HCT116 (cell line): ENCODE measurements at regions not wholly inside any gene's neighbourhood (a gene's known extent, or its start where the extent isn't known, plus 50 kb on each side); places are given as distances from the start of the nearest gene placed in this dataset.
A peak's percentile ranks its signal among the peaks of the same experiment; 100 is the strongest.

Source experiments
- ATAC-seq: fragments of 200-7000 bp; cut with Tn5 transposase; 2 replicates; pipeline ENCODE4 v1.9.1; 2020; ENCODE audit warnings: mild to moderate bottlenecking, moderate library complexity
- BruUV-seq: library from RNA; stranded (reverse); fragments of 400-500 nt; replicated peaks from 2 replicates; lab custom pipeline; 2021; lab: Mats Ljungman, UMichigan
- CTCF ChIA-PET: fragments of 300-600 bp; sonication (Branson Sonifier 250); formaldehyde crosslinking; loops from one replicate; lab custom pipeline; 2021; ENCODE audit warnings: antibody characterized with exemption; lab: Charles Lee
- POLR2A ChIA-PET: fragments of 300-600, 350-600 bp; sonication (Branson Sonifier 250); formaldehyde crosslinking; loops from one replicate; lab custom pipeline; 2021; ENCODE audit warnings: antibody characterized with exemption; lab: Charles Lee
- RAD21 ChIA-PET, 2 experiments: fragments of 300-600 bp; sonication (Branson Sonifier 250); formaldehyde crosslinking; loops; one replicate each; lab custom pipeline; 2023; ENCODE audit warnings: low total read pairs in 2 of 2; ENCODE audit not compliant: uncharacterized antibody in 2 of 2, unreplicated experiment in 2 of 2, low non-redundant PET in 1 of 2; lab: Charles Lee
- DNase-seq: peaks from one replicate; pipeline ENCODE4 v3.0.0-alpha.2; 2010; ENCODE audit warnings: low read depth, low spot score
- H2AFZ ChIP-seq: fragments of 200-600 bp; shearing (Covaris generic), sonication (generic); 2 replicates; pipeline ENCODE4 v1.6.1; 2017; ENCODE audit warnings: low read depth, mixed run types, mixed read lengths, antibody characterized with exemption, low read length; ENCODE audit not compliant: poor library complexity, severe bottlenecking
- H3K27ac ChIP-seq: 2 replicates; pipeline ENCODE4 v1.5.1; 2012; ENCODE audit warnings: low read depth, low read length
- H3K27me3 ChIP-seq: fragments of 200-600 bp; sonication (generic); 2 replicates; pipeline ENCODE4 v1.6.1; 2016; ENCODE audit warnings: mixed run types, low read length, mixed read lengths; ENCODE audit not compliant: insufficient read depth
- H3K36me3 ChIP-seq, 2 experiments: fragments of 200-500 bp in 1 of 2; fragments of 200-600 bp in 1 of 2; sonication (Bioruptor generic) in 1 of 2; sonication (generic) in 1 of 2; 2 replicates each; pipeline versions ENCODE4 v1.5.1 to v1.6.1; 2014 to 2016; ENCODE audit warnings: low read length in 2 of 2, inconsistent platforms in 1 of 2, mixed read lengths in 1 of 2, mixed run types in 1 of 2; ENCODE audit not compliant: insufficient read depth in 2 of 2, control insufficient read depth in 1 of 2
- H3K4me1 ChIP-seq, 2 experiments: fragments of 200-600 bp in 1 of 2; sonication (generic) in 1 of 2; 2 replicates each; pipeline versions ENCODE4 v1.5.1 to v1.6.1; 2012 to 2017; ENCODE audit warnings: low read length in 2 of 2, inconsistent platforms in 1 of 2, mild to moderate bottlenecking in 1 of 2, mixed read lengths in 1 of 2, mixed run types in 1 of 2, moderate library complexity in 1 of 2; ENCODE audit not compliant: insufficient read depth in 2 of 2, control insufficient read depth in 1 of 2
- H3K4me2 ChIP-seq: fragments of 200-600 bp; sonication (generic); 2 replicates; pipeline ENCODE4 v1.6.1; 2017; ENCODE audit warnings: mixed run types, low read length, mixed read lengths
- H3K4me3 ChIP-seq, 2 experiments: fragments of 200-600 bp in 1 of 2; sonication (generic) in 1 of 2; replicated peaks in 1 of 2; 2 replicates each; pipeline ENCODE4 v1.5.1; 2011 to 2016; ENCODE audit warnings: low read length in 2 of 2, control low read depth in 1 of 2, low read depth in 1 of 2, mild to moderate bottlenecking in 1 of 2, mixed read lengths in 1 of 2, mixed run types in 1 of 2
- H3K79me2 ChIP-seq: fragments of 200-600 bp; sonication (generic); 2 replicates; pipeline ENCODE4 v1.6.1; 2017; ENCODE audit warnings: mild to moderate bottlenecking, mixed run types, low read length, moderate library complexity, mixed read lengths; ENCODE audit not compliant: insufficient read depth
- H3K9ac ChIP-seq: fragments of 200-600 bp; sonication (generic); 2 replicates; pipeline ENCODE4 v1.6.1; 2016; ENCODE audit warnings: low read length, mixed read lengths
- H3K9me2 ChIP-seq: fragments of 200-600 bp; sonication (generic), shearing (Covaris generic); 2 replicates; pipeline ENCODE4 v1.6.1; 2017; ENCODE audit warnings: mixed run types, mild to moderate bottlenecking, moderate library complexity; ENCODE audit not compliant: insufficient read depth
- H3K9me3 ChIP-seq, 2 experiments: fragments of 200-500 bp in 1 of 2; fragments of 200-600 bp in 1 of 2; sonication (Bioruptor generic) in 1 of 2; sonication (generic) in 1 of 2; 2 replicates each; pipeline ENCODE4 v1.6.1; 2014 to 2017; ENCODE audit warnings: low read length in 2 of 2, mixed read lengths in 2 of 2, inconsistent platforms in 1 of 2, low read depth in 1 of 2, mild to moderate bottlenecking in 1 of 2, mixed run types in 1 of 2, moderate library complexity in 1 of 2; ENCODE audit not compliant: control insufficient read depth in 1 of 2, insufficient read depth in 1 of 2
- H4K20me1 ChIP-seq: fragments of 200-600 bp; sonication (generic), shearing (Covaris generic); 2 replicates; pipeline ENCODE4 v1.6.1; 2017; ENCODE audit warnings: mixed run types, mild to moderate bottlenecking, moderate library complexity; ENCODE audit not compliant: insufficient read depth
- CTCF ChIP-seq, 3 experiments: fragments of 200-600 bp in 1 of 3; sonication (generic) in 1 of 3; IDR thresholded peaks in 2 of 3; conservative IDR thresholded peaks in 1 of 3; 2 replicates each; pipeline ENCODE4 v1.5.1; 2012 to 2017; ENCODE audit warnings: low read depth in 2 of 3, low read length in 2 of 3, antibody characterized with exemption in 1 of 3, borderline replicate concordance in 1 of 3, control low read depth in 1 of 3, mild to moderate bottlenecking in 1 of 3, mixed read lengths in 1 of 3, mixed run types in 1 of 3, moderate library complexity in 1 of 3; ENCODE audit not compliant: insufficient read depth in 1 of 3
- EZH2phosphoT487 ChIP-seq: fragments of 200-600 bp; IDR thresholded peaks from 2 replicates; pipeline ENCODE4 v1.6.1; 2018; ENCODE audit warnings: antibody characterized with exemption, borderline replicate concordance
- FOSL1 ChIP-seq: IDR thresholded peaks from 2 replicates; pipeline ENCODE4 v1.6.1; 2012; ENCODE audit warnings: low read depth
- SIN3A ChIP-seq: IDR thresholded peaks from 2 replicates; pipeline ENCODE4 v1.6.1; 2012; ENCODE audit warnings: low read depth
- SRF ChIP-seq: IDR thresholded peaks from 2 replicates; pipeline ENCODE4 v1.6.1; 2012; ENCODE audit warnings: low read depth
- TCF7L2 ChIP-seq: IDR thresholded peaks from 2 replicates; pipeline ENCODE4 v1.7.0; 2011; ENCODE audit warnings: borderline replicate concordance, inconsistent platforms; ENCODE audit not compliant: insufficient read depth, insufficient read length; ENCODE audit errors: extremely low read depth
- ZFX ChIP-seq: fragments of 450-650 bp; IDR thresholded peaks from 2 replicates; pipeline ENCODE4 v1.6.1; 2017
- intact Hi-C: fragments of 100-400 bp; cut with micrococcal nuclease; formaldehyde crosslinking; loops from 2 replicates; pipeline ENCODE4 v1.10.0; 2022

GRCh38 chr17:62179525-62180161 is 114.6 kb upstream of the MED13 start (continued):
- TF ChIP-seq CTCF (IDR thresholded peaks at IDR 0.05 in 2 of 3, conservative IDR thresholded peaks at IDR 0.05 in 1 of 3; ENCODE audit: borderline replicate concordance in 1 of 3, insufficient read depth in 1 of 3, low read depth in 2 of 3, low read length in 2 of 3) = peak; percentile 42 to 72 (median 42)
- peak; percentile 19; the same call in 1 of the 2 replicates for TF ChIP-seq SIN3A

- Histone ChIP-seq H3K79me2 (no peaks in the 10 kb centered on the region), H3K27ac (no peak overlapping the region), H3K4me2 (peak overlapping the region; percentile 22; the same call in 1 of the 2 replicates), H3K4me1 (peaks cover 17 to 21% of the 10 kb centered on the region in 2 experiments), H2AFZ (no peak overlapping the region), H3K27me3 (no peaks in the 10 kb centered on the region), H3K9me2 (no peaks in the 10 kb centered on the region), H4K20me1 (no peaks in the 10 kb centered on the region), H3K4me3 (no peak overlapping the region), H3K9me3 (peaks cover 5 to 12% of the 10 kb centered on the region in 2 experiments; a peak in 3 of 4 replicates), H3K9ac (no peak overlapping the region), H3K36me3 (0 out of 4 replicates have a peak, but pooled peaks cover 0 to 6% of the 10 kb centered on the region in 2 experiments)
- DNase-seq = no peak
- no TSS peak for BruUV-seq
- TF ChIP-seq EZH2phosphoT487 (no peak), TCF7L2 (no peak), ZFX (0 out of 2 replicates have a peak, but pooled peaks have one; percentile 20), SRF (no peak), CTCF (IDR thresholded peaks at IDR 0.05 in 2 of 3, conservative IDR thresholded peaks at IDR 0.05 in 1 of 3; ENCODE audit: borderline replicate concordance in 1 of 3, insufficient read depth in 1 of 3, low read depth in 2 of 3, low read length in 2 of 3) (no peak), FOSL1 (no peak)
- ChIA-PET RAD21 (interaction anchor here (0.8 to 2.2 kb wide), 2 partner anchors 69 kb away, joined by 3 to 11 read pairs; no protein-coding TSS in a partner anchor), POLR2A (no interaction called here), CTCF (interaction anchor here (1.6 kb wide), 1 partner anchor 69 kb away, joined by 13 read pairs; no protein-coding TSS in a partner anchor)
- ATAC-seq = peak; percentile 13; the same call in 1 of the 2 replicates
- intact Hi-C loops = no loop called here
These were observed 113.5 kb upstream of the MED13 start for GRCh38 chr17:62178579-62178978.
